IMR-90 (cell line): ENCODE measurements at regions not wholly inside any gene's neighbourhood (a gene's known extent, or its start where the extent isn't known, plus 50 kb on each side); places are given as distances from the start of the nearest gene placed in this dataset.

Source experiments
- ATAC-seq: fragments of 200-7000 bp; cut with Tn5 transposase; 2 replicates; pipeline ENCODE4 v1.9.1; 2020; ENCODE audit warnings: low read depth, mild to moderate bottlenecking, moderate library complexity
- BruUV-seq: library from RNA; stranded (reverse); fragments of 400-500 nt; replicated peaks from 2 replicates; lab custom pipeline; 2021; lab: Mats Ljungman, UMichigan
- CTCF ChIA-PET: fragments of 300-600 bp; formaldehyde crosslinking; extraction: SDS; loops from one replicate; lab custom pipeline; 2021; ENCODE audit warnings: antibody characterized with exemption; lab: Yijun Ruan, JAX
- POLR2A ChIA-PET: fragments of 300-600 bp; sonication (Branson Sonifier 250); formaldehyde crosslinking; loops from one replicate; lab custom pipeline; 2022; ENCODE audit warnings: antibody characterized with exemption; ENCODE audit not compliant: unreplicated experiment; lab: Charles Lee
- DNase-seq: peaks from one replicate; pipeline ENCODE4 v3.0.0; 2013
- H2AFZ ChIP-seq: replicated peaks from 2 replicates; pipeline ENCODE3; 2013; ENCODE audit warnings: low read length, mild to moderate bottlenecking; ENCODE audit not compliant: poor library complexity
- H2AK5ac ChIP-seq: 2 replicates; pipeline ENCODE4 v1.6.1; 2013; ENCODE audit warnings: low read depth, low read length, inconsistent platforms
- H2AK9ac ChIP-seq: replicated peaks from 2 replicates; pipeline ENCODE3; 2013; ENCODE audit warnings: mild to moderate bottlenecking, low read depth, low read length, moderate library complexity; ENCODE audit not compliant: poor library complexity
- H2BK120ac ChIP-seq: 2 replicates; pipeline ENCODE4 v1.6.1; 2013; ENCODE audit warnings: low read depth, low read length, inconsistent platforms
- H2BK15ac ChIP-seq: 3 replicates; pipeline ENCODE4 v1.6.1; 2013; ENCODE audit warnings: low read depth, low read length, inconsistent platforms
- H2BK20ac ChIP-seq: 2 replicates; pipeline ENCODE4 v1.6.1; 2013; ENCODE audit warnings: low read depth, mild to moderate bottlenecking, inconsistent platforms, low read length, moderate library complexity
- H2BK5ac ChIP-seq: 2 replicates; pipeline ENCODE4 v1.6.1; 2013; ENCODE audit warnings: mild to moderate bottlenecking, low read depth, low read length, inconsistent platforms; ENCODE audit not compliant: poor library complexity, severe bottlenecking
- H3K14ac ChIP-seq: replicated peaks from 2 replicates; pipeline ENCODE4 v1.6.1; 2013; ENCODE audit warnings: low read depth, low read length, inconsistent platforms
- H3K18ac ChIP-seq: 2 replicates; pipeline ENCODE4 v1.6.1; 2013; ENCODE audit warnings: low read depth, low read length, control low read depth
- H3K23ac ChIP-seq: 2 replicates; pipeline ENCODE4 v1.6.1; 2013; ENCODE audit warnings: low read depth, low read length, inconsistent platforms
- H3K27ac ChIP-seq: 2 replicates; pipeline ENCODE4 v1.5.1; 2013; ENCODE audit warnings: mild to moderate bottlenecking, control low read depth, low read length; ENCODE audit not compliant: insufficient read depth
- H3K27me3 ChIP-seq: 2 replicates; pipeline ENCODE4 v1.6.1; 2013; ENCODE audit warnings: low read length; ENCODE audit not compliant: control insufficient read depth, insufficient read depth
- H3K36me3 ChIP-seq: 2 replicates; pipeline ENCODE4 v1.6.1; 2013; ENCODE audit warnings: low read length, mixed read lengths; ENCODE audit not compliant: control insufficient read depth, insufficient read depth
- H3K4ac ChIP-seq: 2 replicates; pipeline ENCODE4 v1.6.1; 2013; ENCODE audit warnings: low read depth, low read length, inconsistent platforms
- H3K4me1 ChIP-seq: 2 replicates; pipeline ENCODE4 v1.6.1; 2013; ENCODE audit warnings: low read length, mixed read lengths; ENCODE audit not compliant: control insufficient read depth, insufficient read depth
- H3K4me2 ChIP-seq: 2 replicates; pipeline ENCODE4 v1.6.1; 2013; ENCODE audit warnings: low read depth, mild to moderate bottlenecking, control low read depth, low read length, moderate library complexity
- H3K4me3 ChIP-seq: 2 replicates; pipeline ENCODE4 v1.5.1; 2013; ENCODE audit warnings: low read depth, mild to moderate bottlenecking, control low read depth, low read length, moderate library complexity; ENCODE audit not compliant: insufficient read depth
- H3K56ac ChIP-seq: 2 replicates; pipeline ENCODE4 v1.6.1; 2013; ENCODE audit warnings: low read length, inconsistent platforms; ENCODE audit not compliant: insufficient read depth; ENCODE audit errors: extremely low read depth
- H3K79me1 ChIP-seq, 2 experiments: 2 replicates each; pipeline ENCODE4 v1.6.1; 2013; ENCODE audit warnings: low read length in 2 of 2, inconsistent platforms in 1 of 2, low read depth in 1 of 2
- H3K9ac ChIP-seq: 2 replicates; pipeline ENCODE4 v1.6.1; 2013; ENCODE audit warnings: low read depth, low read length, control low read depth
- H3K9me1 ChIP-seq: 2 replicates; pipeline ENCODE4 v1.6.1; 2013; ENCODE audit warnings: low read length, inconsistent platforms; ENCODE audit not compliant: insufficient read depth
- H3K9me3 ChIP-seq: 2 replicates; pipeline ENCODE4 v1.6.1; 2013; ENCODE audit warnings: low read length; ENCODE audit not compliant: control insufficient read depth, insufficient read depth
- H4K20me1 ChIP-seq: 2 replicates; pipeline ENCODE4 v1.6.1; 2013; ENCODE audit warnings: low read length, inconsistent platforms; ENCODE audit not compliant: insufficient read depth
- H4K5ac ChIP-seq: 2 replicates; pipeline ENCODE4 v1.6.1; 2013; ENCODE audit warnings: mild to moderate bottlenecking, low read depth, low read length, control low read depth
- H4K8ac ChIP-seq, 2 experiments: 2 replicates each; pipeline ENCODE4 v1.6.1; 2013; ENCODE audit warnings: low read depth in 2 of 2, low read length in 2 of 2, control low read depth in 1 of 2, inconsistent platforms in 1 of 2
- H4K91ac ChIP-seq: 2 replicates; pipeline ENCODE4 v1.6.1; 2013; ENCODE audit warnings: low read depth, low read length, inconsistent platforms; ENCODE audit not compliant: insufficient read depth
- BHLHE40 ChIP-seq: fragments of 150-350 bp; IDR thresholded peaks from 2 replicates; pipeline ENCODE4 v1.6.1; 2016; ENCODE audit warnings: mild to moderate bottlenecking, low read depth, low read length
- FOS ChIP-seq: fragments of 150-350 bp; IDR thresholded peaks from 2 replicates; pipeline ENCODE4 v1.6.1; 2016; ENCODE audit warnings: low read depth, low read length
- MXI1 ChIP-seq: IDR thresholded peaks from 2 replicates; pipeline ENCODE4 v1.6.1; 2012; ENCODE audit warnings: low read depth, mild to moderate bottlenecking, low read length, moderate library complexity, borderline replicate concordance
- POLR2A ChIP-seq: IDR thresholded peaks from 2 replicates; pipeline ENCODE4 v1.6.1; 2012; ENCODE audit warnings: mild to moderate bottlenecking, low read depth, low read length
- RAD21 ChIP-seq: IDR thresholded peaks from 2 replicates; pipeline ENCODE4 v1.6.1; 2012; ENCODE audit warnings: low read length, improper control_type of control experiment
- RFX5 ChIP-seq: IDR thresholded peaks from 2 replicates; pipeline ENCODE4 v1.8.0; 2012; ENCODE audit warnings: low read depth, mild to moderate bottlenecking, low read length, moderate library complexity
- SMC3 ChIP-seq: fragments of 150-350 bp; IDR thresholded peaks from 2 replicates; pipeline ENCODE4 v1.6.1; 2016; ENCODE audit warnings: low read depth, mild to moderate bottlenecking, antibody characterized with exemption, low read length, moderate library complexity
- WGBS, 2 experiments: methylation state at CpG; one replicate each; pipeline versions ENCODE4 v1.1.5 to v1.1.7; 2013; ENCODE audit warnings: missing lambda C conversion rate in 2 of 2; ENCODE audit not compliant: insufficient read length in 1 of 2; ENCODE audit errors: extremely low coverage in 2 of 2; 5-methylcytosine and 5-hydroxymethylcytosine counted together
- dilution Hi-C: fragments of 300-500 bp; cut with HindIII; formaldehyde crosslinking; loops from one replicate; pipeline ENCODE4 v1.14.3; 2018; ENCODE audit warnings: low sequenced_read_pairs; ENCODE audit not compliant: unreplicated experiment
- in situ Hi-C: fragments of 300-500 bp; cut with MboI; formaldehyde crosslinking; loops from 3 replicates; pipeline ENCODE4 v1.14.3; 2019; ENCODE audit warnings: low sequenced_read_pairs, inconsistent platforms, mixed read lengths
- intact Hi-C: fragments of 100-400 bp; cut with micrococcal nuclease; formaldehyde crosslinking; loops from 2 replicates; pipeline ENCODE4 v1.10.0; 2022

DNA sequence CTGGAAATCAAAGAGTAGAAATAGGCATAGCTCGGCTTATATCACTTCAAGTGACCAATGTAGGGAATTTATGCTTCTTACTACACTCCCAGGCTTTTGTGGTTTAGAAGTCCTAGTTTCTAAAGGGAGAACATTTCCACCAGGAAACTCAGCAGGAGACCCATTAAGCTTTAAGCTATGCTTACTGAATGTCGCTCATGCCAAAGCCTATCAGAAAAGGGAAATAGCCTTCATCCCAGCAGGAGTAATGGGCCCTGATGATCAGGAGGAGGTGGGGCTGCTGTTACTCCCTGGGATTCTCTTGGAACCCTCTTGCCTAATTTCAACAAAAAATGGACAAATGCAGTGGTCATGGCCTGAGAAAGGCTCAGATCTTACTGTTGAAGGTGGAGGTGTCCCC is 54.5 kb upstream of the SEMA6A start:
- no peak overlapping the region for H3K9ac ChIP-seq
- DNase-seq: no peak
- intact Hi-C loops: no loop called here
- CTCF ChIA-PET: no interaction called here
- no peaks in the 10 kb centered on the region for H4K20me1 ChIP-seq
- no peak overlapping the region for H3K27ac ChIP-seq
- no peak overlapping the region for H3K4me2 ChIP-seq
- no peak overlapping the region for H4K5ac ChIP-seq
- in situ Hi-C loops: no loop called here
- H2BK120ac ChIP-seq: no peak overlapping the region
- H4K8ac ChIP-seq: no peak overlapping the region
- no peak overlapping the region for H3K4ac ChIP-seq
- TF ChIP-seq MXI1 (no peak), SMC3 (no peak), POLR2A (no peak), RAD21 (no peak), RFX5 (no peak), FOS (no peak), BHLHE40 (no peak)
- POLR2A ChIA-PET: no interaction called here
- peaks cover 4% of the 10 kb centered on the region; the same call in 1 of the 2 replicates for H3K9me3 ChIP-seq
- H2BK20ac ChIP-seq: no peak overlapping the region
- H3K27me3 ChIP-seq: no peaks in the 10 kb centered on the region
- H3K56ac ChIP-seq: no peak overlapping the region
- ATAC-seq: no peak
- H4K91ac ChIP-seq: no peak overlapping the region
- H3K4me3 ChIP-seq: no peak overlapping the region
- no peaks in the 10 kb centered on the region for H3K36me3 ChIP-seq
- no TSS peak for BruUV-seq
- H3K18ac ChIP-seq: no peak overlapping the region
- WGBS, 2 experiments: no CpG with 5 or more reads among the region's 2 CpGs
- H3K14ac ChIP-seq: no peak overlapping the region
- dilution Hi-C loops: no loop called here
- H3K9me1 ChIP-seq: no peaks in the 10 kb centered on the region
- H2AFZ ChIP-seq: no peak overlapping the region
- H2BK5ac ChIP-seq: no peak overlapping the region
- no peak overlapping the region for H2BK15ac ChIP-seq
- no peaks in the 10 kb centered on the region for H3K79me1 ChIP-seq
- no peak overlapping the region for H2AK9ac ChIP-seq
- no peak overlapping the region for H3K23ac ChIP-seq
- no peak overlapping the region for H2AK5ac ChIP-seq
- no peaks in the 10 kb centered on the region for H3K4me1 ChIP-seq
